DMS 273 treated with DMSO at 0.1 percent for 48 hours (cell line): ENCODE measurements at regions not wholly inside any gene's neighbourhood (a gene's known extent, or its start where the extent isn't known, plus 50 kb on each side); places are given as distances from the start of the nearest gene placed in this dataset.
A peak's percentile ranks its signal among the peaks of the same experiment; 100 is the strongest.
"Not testable (repeated sequence)": the region's sequence is repeated elsewhere in the genome, so short reads cannot be mapped to it uniquely, and the experiment has no call there.

Source experiments
- DNase-seq: peaks from one replicate; lab custom pipeline; 2025; lab: John Stamatoyannopoulos, UW

GRCh38 chr2:144936442-144936841, 416.5 kb upstream of the ZEB2 start:
- no peak for DNase-seq

- DNase-seq: no peak
These were observed 415.8 kb upstream of the ZEB2 start for GRCh38 chr2:144935736-144936135.

- no peak for DNase-seq
These were observed 415.3 kb upstream of the ZEB2 start for GRCh38 chr2:144935191-144935590.

- DNase-seq: no peak
These were observed 412.0 kb upstream of the ZEB2 start for GRCh38 chr2:144931960-144932359.

GRCh38 chr2:144931480-144931879, 411.6 kb upstream of the ZEB2 start:
- no peak for DNase-seq

GRCh38 chr2:144927429-144927828, 407.5 kb upstream of the ZEB2 start:
- DNase-seq: no peak

GRCh38 chr2:144925886-144926285, 406.0 kb upstream of the ZEB2 start:
- no peak for DNase-seq

- DNase-seq: no peak
These were observed 404.9 kb upstream of the ZEB2 start for GRCh38 chr2:144924827-144925226.

GRCh38 chr2:144922519-144922918, 402.6 kb upstream of the ZEB2 start:
- no peak for DNase-seq

- DNase-seq: no peak
These were observed 401.0 kb upstream of the ZEB2 start for GRCh38 chr2:144920755-144921530.

- no peak for DNase-seq
These were observed 394.9 kb upstream of the ZEB2 start for GRCh38 chr2:144914622-144915318.

- DNase-seq: no peak
These were observed 394.2 kb upstream of the ZEB2 start for GRCh38 chr2:144914113-144914512.

- DNase-seq: no peak
These were observed 392.3 kb upstream of the ZEB2 start for GRCh38 chr2:144912206-144912605.

- DNase-seq: no peak
These were observed 386.0 kb upstream of the ZEB2 start for GRCh38 chr2:144905956-144906355.

GRCh38 chr2:144904612-144905011, 384.7 kb upstream of the ZEB2 start:
- no peak for DNase-seq

GRCh38 chr2:144903045-144903444, 383.1 kb upstream of the ZEB2 start:
- DNase-seq: not testable (repeated sequence)

- not testable (repeated sequence) for DNase-seq
These were observed 381.5 kb upstream of the ZEB2 start for GRCh38 chr2:144901386-144901785.

GRCh38 chr2:144896341-144896740, 376.4 kb upstream of the ZEB2 start:
- DNase-seq: no peak

- no peak for DNase-seq
These were observed 375.0 kb upstream of the ZEB2 start for GRCh38 chr2:144894612-144895599.

GRCh38 chr2:144893464-144893863, 373.5 kb upstream of the ZEB2 start:
- no peak for DNase-seq

- DNase-seq: peak; percentile 49
These were observed 370.9 kb upstream of the ZEB2 start for GRCh38 chr2:144890828-144891227.

GRCh38 chr2:144889348-144889747, 369.4 kb upstream of the ZEB2 start:
- no peak for DNase-seq
